Breast epithelium (tissue), 4 donors: ENCODE measurements at regions not wholly inside any gene's neighbourhood (a gene's known extent, or its start where the extent isn't known, plus 50 kb on each side); places are given as distances from the start of the nearest gene placed in this dataset.

Experiments used
- DNase-seq, 2 donors: peaks; one replicate each; pipeline ENCODE4 v3.0.0-alpha.2; 2019; ENCODE audit warnings: low spot score in 2 of 2
- H3K27ac ChIP-seq, 2 donors: fragments of 200-600 bp; sonication (generic) in 1 of 2; one replicate each; pipeline ENCODE4 v1.5.1; 2016 to 2019; ENCODE audit warnings: mild to moderate bottlenecking in 1 of 2
- H3K27me3 ChIP-seq, 2 donors: fragments of 200-600 bp; sonication (generic) in 1 of 2; one replicate each; pipeline versions ENCODE4 v1.5.1 to v1.6.0; 2017 to 2019; ENCODE audit warnings: control low read depth in 1 of 2, mild to moderate bottlenecking in 1 of 2
- H3K36me3 ChIP-seq: fragments of 200-600 bp; one replicate; pipeline ENCODE4 v1.5.1; 2019
- H3K4me1 ChIP-seq, 2 donors: fragments of 200-600 bp; sonication (generic); one replicate each; pipeline ENCODE4 v1.5.1; 2016 to 2019; ENCODE audit warnings: control low read depth in 1 of 2
- H3K4me3 ChIP-seq, 3 donors: fragments of 200-600 bp; sonication (generic); 1 replicate in 2 of 3; 2 replicates in 1 of 3; pipeline ENCODE4 v1.5.1; 2016 to 2019; ENCODE audit warnings: mild to moderate bottlenecking in 3 of 3, moderate library complexity in 2 of 3
- H3K9me3 ChIP-seq, 2 donors: fragments of 200-600 bp; sonication (generic) in 1 of 2; one replicate each; pipeline ENCODE4 v1.5.1; 2016 to 2019; ENCODE audit warnings: control low read depth in 1 of 2
- CTCF ChIP-seq, 3 donors: fragments of 450-650 bp; IDR thresholded peaks; one replicate each; pipeline ENCODE4 v1.5.1; 2016 to 2017; ENCODE audit warnings: antibody characterized with exemption in 3 of 3, mild to moderate bottlenecking in 3 of 3, moderate library complexity in 3 of 3
- POLR2A ChIP-seq: fragments of 450-650 bp; IDR thresholded peaks from one replicate; pipeline ENCODE4 v1.6.1; 2016; ENCODE audit warnings: antibody characterized with exemption, mild to moderate bottlenecking, moderate library complexity
- POLR2AphosphoS5 ChIP-seq, 3 donors: sonication (generic); formaldehyde crosslinking; IDR thresholded peaks; one replicate each; pipeline ENCODE4 v1.6.1; 2017; ENCODE audit warnings: antibody characterized with exemption in 3 of 3
- intact Hi-C: fragments of 100-400 bp; cut with DNase I; formaldehyde crosslinking; loops from one replicate; pipeline ENCODE4 v1.15.1; 2023; ENCODE audit warnings: low total_unique reads

GRCh38 chr3:26984416-26985390 lies 362.1 kb downstream of the LRRC3B start:
- Histone ChIP-seq H3K36me3 (no peaks in the 10 kb centered on the region), H3K27me3 (no peaks in the 10 kb centered on the region), H3K27ac (no peak overlapping the region), H3K9me3 (no peaks in the 10 kb centered on the region), H3K4me1 (no peaks in the 10 kb centered on the region), H3K4me3 (no peak overlapping the region)
- DNase-seq = no peak
- TF ChIP-seq POLR2A (no peak), CTCF (IDR thresholded peaks at IDR 0.05) (no peak), POLR2AphosphoS5 (IDR thresholded peaks at IDR 0.05) (no peak)
- intact Hi-C loops = no loop called here

GRCh38 chr3:26989037-26989436 lies 366.5 kb downstream of the LRRC3B start:
- H3K36me3 ChIP-seq = no peaks in the 10 kb centered on the region
- no peak overlapping the region for H3K4me3 ChIP-seq
- H3K27me3 ChIP-seq = no peaks in the 10 kb centered on the region
- intact Hi-C loops = no loop called here
- no peaks in the 10 kb centered on the region for H3K4me1 ChIP-seq
- H3K9me3 ChIP-seq = no peaks in the 10 kb centered on the region
- H3K27ac ChIP-seq = no peak overlapping the region
- TF ChIP-seq CTCF (IDR thresholded peaks at IDR 0.05) (no peak), POLR2A (no peak), POLR2AphosphoS5 (IDR thresholded peaks at IDR 0.05) (no peak)
- DNase-seq = no peak

GRCh38 chr3:26997226-26997625 lies 372.0 kb downstream of the NEK10 start:
- no peak for DNase-seq
- Histone ChIP-seq H3K9me3 (peaks cover 0 to 8% of the 10 kb centered on the region in 2 donors), H3K36me3 (no peaks in the 10 kb centered on the region), H3K4me1 (no peaks in the 10 kb centered on the region), H3K4me3 (no peak overlapping the region), H3K27me3 (no peaks in the 10 kb centered on the region), H3K27ac (no peak overlapping the region)
- TF ChIP-seq CTCF (IDR thresholded peaks at IDR 0.05) (no peak), POLR2A (no peak), POLR2AphosphoS5 (IDR thresholded peaks at IDR 0.05) (no peak)
- intact Hi-C loops = no loop called here

- Histone ChIP-seq H3K36me3 (no peaks in the 10 kb centered on the region), H3K4me3 (no peak overlapping the region), H3K27ac (no peak overlapping the region), H3K27me3 (no peaks in the 10 kb centered on the region), H3K4me1 (no peaks in the 10 kb centered on the region), H3K9me3 (no peaks in the 10 kb centered on the region)
- DNase-seq = no peak
- intact Hi-C loops = no loop called here
- TF ChIP-seq CTCF (IDR thresholded peaks at IDR 0.05) (no peak), POLR2AphosphoS5 (IDR thresholded peaks at IDR 0.05) (no peak), POLR2A (no peak)
These were observed 358.3 kb downstream of the NEK10 start for GRCh38 chr3:27010834-27011233.

- Histone ChIP-seq H3K4me1 (no peaks in the 10 kb centered on the region), H3K36me3 (no peaks in the 10 kb centered on the region), H3K27me3 (no peaks in the 10 kb centered on the region), H3K9me3 (no peaks in the 10 kb centered on the region), H3K27ac (no peak overlapping the region), H3K4me3 (no peak overlapping the region)
- TF ChIP-seq POLR2AphosphoS5 (IDR thresholded peaks at IDR 0.05) (no peak), POLR2A (no peak), CTCF (IDR thresholded peaks at IDR 0.05) (no peak)
- no peak for DNase-seq
- intact Hi-C loops = no loop called here
These were observed 347.0 kb downstream of the NEK10 start for GRCh38 chr3:27022096-27022761.
